Ishikawa (cell line): ENCODE measurements at regions not wholly inside any gene's neighbourhood (a gene's known extent, or its start where the extent isn't known, plus 50 kb on each side); places are given as distances from the start of the nearest gene placed in this dataset.

Experiments
- CREB1 ChIP-seq: IDR thresholded peaks from 2 replicates; pipeline ENCODE4 v1.6.1; 2012; ENCODE audit warnings: low read depth
- EGR1 ChIP-seq: IDR thresholded peaks from 2 replicates; pipeline ENCODE4 v1.6.1; 2012
- EP300 ChIP-seq: IDR thresholded peaks from 2 replicates; pipeline ENCODE4 v1.6.1; 2012; ENCODE audit warnings: borderline replicate concordance
- NFIC ChIP-seq: IDR thresholded peaks from 2 replicates; pipeline ENCODE4 v1.6.1; 2012
- TEAD4 ChIP-seq: IDR thresholded peaks from 2 replicates; pipeline ENCODE4 v1.6.1; 2012
- YY1 ChIP-seq: IDR thresholded peaks from 2 replicates; pipeline ENCODE4 v1.6.1; 2012; ENCODE audit warnings: low read depth
- TF ChIP-seq, protein P1 (sequence below): IDR thresholded peaks from 2 replicates; pipeline ENCODE4 v1.6.1; 2012; ENCODE audit warnings: low read depth, mild to moderate bottlenecking
- TF ChIP-seq, protein P2 (sequence below): IDR thresholded peaks from 2 replicates; pipeline ENCODE4 v1.6.1; 2012

DNA sequence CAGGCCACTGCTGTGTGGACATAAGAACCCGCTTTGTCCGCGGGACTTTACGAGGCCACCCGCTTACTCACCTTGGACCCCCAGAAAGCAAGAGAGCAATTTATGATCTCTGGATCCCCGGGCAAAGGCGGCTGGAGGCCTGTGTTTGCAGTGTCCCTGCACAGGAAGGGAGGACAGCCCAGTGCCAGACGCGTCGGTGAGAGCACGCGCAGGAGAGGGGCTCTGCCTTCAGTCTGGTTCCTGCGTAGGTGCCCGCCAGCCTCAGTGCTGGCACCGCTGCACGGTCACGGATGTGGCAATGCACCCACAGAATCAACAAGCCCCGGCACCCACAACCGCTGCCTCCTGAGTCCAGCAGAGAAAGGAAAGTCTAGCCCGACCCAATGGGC, 248.4 kb downstream of the C16orf95 start:
- TF ChIP-seq, protein P1, sequence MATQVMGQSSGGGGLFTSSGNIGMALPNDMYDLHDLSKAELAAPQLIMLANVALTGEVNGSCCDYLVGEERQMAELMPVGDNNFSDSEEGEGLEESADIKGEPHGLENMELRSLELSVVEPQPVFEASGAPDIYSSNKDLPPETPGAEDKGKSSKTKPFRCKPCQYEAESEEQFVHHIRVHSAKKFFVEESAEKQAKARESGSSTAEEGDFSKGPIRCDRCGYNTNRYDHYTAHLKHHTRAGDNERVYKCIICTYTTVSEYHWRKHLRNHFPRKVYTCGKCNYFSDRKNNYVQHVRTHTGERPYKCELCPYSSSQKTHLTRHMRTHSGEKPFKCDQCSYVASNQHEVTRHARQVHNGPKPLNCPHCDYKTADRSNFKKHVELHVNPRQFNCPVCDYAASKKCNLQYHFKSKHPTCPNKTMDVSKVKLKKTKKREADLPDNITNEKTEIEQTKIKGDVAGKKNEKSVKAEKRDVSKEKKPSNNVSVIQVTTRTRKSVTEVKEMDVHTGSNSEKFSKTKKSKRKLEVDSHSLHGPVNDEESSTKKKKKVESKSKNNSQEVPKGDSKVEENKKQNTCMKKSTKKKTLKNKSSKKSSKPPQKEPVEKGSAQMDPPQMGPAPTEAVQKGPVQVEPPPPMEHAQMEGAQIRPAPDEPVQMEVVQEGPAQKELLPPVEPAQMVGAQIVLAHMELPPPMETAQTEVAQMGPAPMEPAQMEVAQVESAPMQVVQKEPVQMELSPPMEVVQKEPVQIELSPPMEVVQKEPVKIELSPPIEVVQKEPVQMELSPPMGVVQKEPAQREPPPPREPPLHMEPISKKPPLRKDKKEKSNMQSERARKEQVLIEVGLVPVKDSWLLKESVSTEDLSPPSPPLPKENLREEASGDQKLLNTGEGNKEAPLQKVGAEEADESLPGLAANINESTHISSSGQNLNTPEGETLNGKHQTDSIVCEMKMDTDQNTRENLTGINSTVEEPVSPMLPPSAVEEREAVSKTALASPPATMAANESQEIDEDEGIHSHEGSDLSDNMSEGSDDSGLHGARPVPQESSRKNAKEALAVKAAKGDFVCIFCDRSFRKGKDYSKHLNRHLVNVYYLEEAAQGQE = no peak
- TF ChIP-seq YY1 (no peak), CREB1 (no peak), EP300 (no peak), EGR1 (no peak), NFIC (no peak), TEAD4 (no peak)
- TF ChIP-seq, protein P2, sequence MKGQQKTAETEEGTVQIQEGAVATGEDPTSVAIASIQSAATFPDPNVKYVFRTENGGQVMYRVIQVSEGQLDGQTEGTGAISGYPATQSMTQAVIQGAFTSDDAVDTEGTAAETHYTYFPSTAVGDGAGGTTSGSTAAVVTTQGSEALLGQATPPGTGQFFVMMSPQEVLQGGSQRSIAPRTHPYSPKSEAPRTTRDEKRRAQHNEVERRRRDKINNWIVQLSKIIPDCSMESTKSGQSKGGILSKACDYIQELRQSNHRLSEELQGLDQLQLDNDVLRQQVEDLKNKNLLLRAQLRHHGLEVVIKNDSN = no peak
